Activated CD4-positive, alpha-beta T cell treated with anti-CD3 and anti-CD28 coated beads for 24 hours (primary cell): ENCODE measurements at regions not wholly inside any gene's neighbourhood (a gene's known extent, or its start where the extent isn't known, plus 50 kb on each side); places are given as distances from the start of the nearest gene placed in this dataset.

Source experiments
- DNase-seq, 2 donors: peaks; one replicate each; pipeline ENCODE4 v3.0.0-alpha.2; 2020; ENCODE audit warnings: low read depth in 2 of 2

- no peak for DNase-seq
Observed at GRCh38 chr20:21839982-21840381, 134.5 kb downstream of the PAX1 start.

GRCh38 chr20:21836346-21836745 is 130.9 kb downstream of the PAX1 start:
- DNase-seq, result no peak

GRCh38 chr20:21835042-21835441 is 129.6 kb downstream of the PAX1 start:
- DNase-seq, result no peak

- no peak for DNase-seq
Observed at GRCh38 chr20:21832442-21833385, 127.2 kb downstream of the PAX1 start.

GRCh38 chr20:21826976-21827375 is 121.5 kb downstream of the PAX1 start:
- no peak for DNase-seq

GRCh38 chr20:21821358-21821757 is 115.9 kb downstream of the PAX1 start:
- DNase-seq, result no peak

- DNase-seq, result no peak
Observed at GRCh38 chr20:21820688-21821087, 115.2 kb downstream of the PAX1 start.

- DNase-seq, result no peak
Observed at GRCh38 chr20:21820045-21820444, 114.6 kb downstream of the PAX1 start.

- DNase-seq, result no peak
Observed at GRCh38 chr20:21812379-21812778, 106.9 kb downstream of the PAX1 start.

- DNase-seq, result no peak
Observed at GRCh38 chr20:21809961-21810523, 104.6 kb downstream of the PAX1 start.

GRCh38 chr20:21808863-21809664 is 103.6 kb downstream of the PAX1 start:
- DNase-seq, result peak in 1 of 2 donors; percentile 23

GRCh38 chr20:21808139-21808538 is 102.7 kb downstream of the PAX1 start:
- DNase-seq, result no peak

GRCh38 chr20:21804802-21805201 is 99.3 kb downstream of the PAX1 start:
- no peak for DNase-seq

GRCh38 chr20:21801193-21801592 is 95.7 kb downstream of the PAX1 start:
- no peak for DNase-seq

- DNase-seq, result no peak
Observed at GRCh38 chr20:21798384-21798783, 92.9 kb downstream of the PAX1 start.

- DNase-seq, result no peak
Observed at GRCh38 chr20:21796059-21796458, 90.6 kb downstream of the PAX1 start.

GRCh38 chr20:21788082-21788481 is 82.6 kb downstream of the PAX1 start:
- DNase-seq, result no peak

- DNase-seq, result no peak
Observed at GRCh38 chr20:21781446-21782075, 76.1 kb downstream of the PAX1 start.

GRCh38 chr20:21780528-21780927 is 75.1 kb downstream of the PAX1 start:
- no peak for DNase-seq
